GM12892 (cell line): ENCODE measurements at regions not wholly inside any gene's neighbourhood (a gene's known extent, or its start where the extent isn't known, plus 50 kb on each side); places are given as distances from the start of the nearest gene placed in this dataset.
"Not testable (repeated sequence)": the region's sequence is repeated elsewhere in the genome, so short reads cannot be mapped to it uniquely, and the experiment has no call there.

ENCODE experiments used
- POLR2A ChIP-seq: IDR thresholded peaks from 2 replicates; pipeline ENCODE4 v1.6.1; 2011; ENCODE audit warnings: low read depth, low read length, control low read depth
- POLR2AphosphoS5 ChIP-seq: IDR thresholded peaks from 2 replicates; pipeline ENCODE4 v1.6.1; 2011; ENCODE audit warnings: low read depth, low read length, control low read depth
- TAF1 ChIP-seq: IDR thresholded peaks from 2 replicates; pipeline ENCODE4 v1.6.1; 2011; ENCODE audit warnings: low read depth, mild to moderate bottlenecking, control low read depth, low read length, borderline replicate concordance

GRCh38 chr15:98100606-98101005 is 140.1 kb downstream of the ARRDC4 start:
- not testable (repeated sequence) for TF ChIP-seq POLR2A, POLR2AphosphoS5, TAF1
